Spleen (tissue), 11 donors: ENCODE measurements at regions not wholly inside any gene's neighbourhood (a gene's known extent, or its start where the extent isn't known, plus 50 kb on each side); places are given as distances from the start of the nearest gene placed in this dataset.

Source experiments
- DNase-seq: peaks from one replicate; pipeline ENCODE4 v3.0.0-alpha.2; 2020
- H3K27ac ChIP-seq, 8 donors: fragments of 200-600 bp; sonication (generic) in 7 of 8; 1 replicate in 4 of 8; 2 replicates in 4 of 8; pipeline versions ENCODE4 v1.5.0 to v1.8.0; 2016 to 2021; ENCODE audit warnings: inconsistent platforms in 4 of 8, mild to moderate bottlenecking in 4 of 8, moderate library complexity in 1 of 8
- H3K27me3 ChIP-seq, 7 donors: fragments of 200-600 bp; sonication (generic) in 6 of 7; replicated peaks in 1 of 7; 1 replicate in 4 of 7; 2 replicates in 3 of 7; pipeline versions ENCODE4 v1.5.0 to v1.8.0; 2016 to 2021; ENCODE audit warnings: inconsistent platforms in 3 of 7, mild to moderate bottlenecking in 1 of 7
- H3K36me3 ChIP-seq, 6 donors: fragments of 200-600 bp; sonication (generic) in 5 of 6; 1 replicate in 4 of 6; 2 replicates in 2 of 6; pipeline versions ENCODE4 v1.5.0 to v1.8.0; 2016 to 2021; ENCODE audit warnings: inconsistent platforms in 2 of 6
- H3K4me1 ChIP-seq, 6 donors: fragments of 200-600 bp; sonication (generic) in 5 of 6; 1 replicate in 3 of 6; 2 replicates in 3 of 6; pipeline versions ENCODE4 v1.5.0 to v1.8.0; 2016 to 2021; ENCODE audit warnings: inconsistent platforms in 3 of 6
- H3K4me3 ChIP-seq, 8 donors: fragments of 200-600 bp; sonication (generic) in 7 of 8; 1 replicate in 4 of 8; 2 replicates in 4 of 8; pipeline versions ENCODE4 v1.5.0 to v1.8.0; 2016 to 2021; ENCODE audit warnings: inconsistent platforms in 4 of 8, mild to moderate bottlenecking in 4 of 8, moderate library complexity in 2 of 8
- H3K9me3 ChIP-seq, 8 donors: fragments of 200-600 bp; sonication (generic) in 7 of 8; 1 replicate in 4 of 8; 2 replicates in 4 of 8; pipeline versions ENCODE4 v1.5.0 to v1.8.0; 2016 to 2021; ENCODE audit warnings: inconsistent platforms in 4 of 8
- POLR2A ChIP-seq, 3 donors: fragments of 450-650 bp; IDR thresholded peaks; one replicate each; pipeline ENCODE4 v1.5.1; 2017; ENCODE audit warnings: antibody characterized with exemption in 3 of 3, mild to moderate bottlenecking in 1 of 3
- POLR2AphosphoS5 ChIP-seq, 3 donors: sonication (generic); formaldehyde crosslinking; IDR thresholded peaks; one replicate each; pipeline ENCODE4 v1.5.1; 2017; ENCODE audit warnings: antibody characterized with exemption in 3 of 3
- WGBS, 5 donors: extraction: QIAGEN DNeasy Blood & Tissue Kit in 3 of 5; methylation state at CpG; one replicate each; pipeline versions ENCODE4 v1.1.5 to v1.1.7; 2013 to 2018; 5-methylcytosine and 5-hydroxymethylcytosine counted together
- intact Hi-C: fragments of 100-400 bp; cut with DNase I; formaldehyde crosslinking; loops from one replicate; pipeline ENCODE4 v1.15.0; 2023; ENCODE audit warnings: low total_unique reads
- TF ChIP-seq, protein P1 (sequence below), 11 experiments: fragments of 200-600 bp in 7 of 11; fragments of 450-650 bp in 4 of 11; sonication (generic) in 4 of 11; IDR thresholded peaks in 8 of 11; conservative IDR thresholded peaks in 3 of 11; 1 replicate in 7 of 11; 2 replicates in 4 of 11; pipeline versions ENCODE4 v1.4.0 to v1.8.0; 2016 to 2021; ENCODE audit warnings: antibody characterized with exemption in 11 of 11, inconsistent platforms in 4 of 11, mild to moderate bottlenecking in 1 of 11
- donor health status: healthy with polysubstance abuse.
- donor health status: DM: no; HTN: no; CAD: no; lungs with moderate emphysema.
- donor health status: DM: no; HTN: no; CAD: no.
- donor health status: Bipolar disorder and iron deficiency.
- donor health status: healthy.
- donor health status: DM: no; HTN: no; CAD: no.
- donor health status: DM: yes; HTN: yes; CAD: no.

DNA sequence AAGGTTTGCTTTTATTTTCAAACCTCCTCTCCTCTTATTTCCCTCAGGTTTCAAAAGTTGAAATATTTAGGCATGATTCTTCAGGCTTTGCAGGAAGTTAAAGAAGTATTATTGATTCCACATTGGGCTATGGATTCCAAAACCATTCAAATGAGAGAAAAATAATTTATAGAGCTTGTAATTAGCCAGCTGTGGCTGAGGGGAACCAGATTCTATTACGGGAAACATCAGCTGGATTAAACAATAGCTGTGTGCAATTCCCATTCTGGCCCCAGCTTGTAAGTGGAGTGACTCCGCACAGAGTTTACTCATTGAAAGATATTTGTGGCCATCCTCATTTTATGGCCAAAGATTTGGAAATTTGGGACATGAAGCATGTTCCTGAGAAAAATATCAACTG, 77.0 kb upstream of the PHYHIPL start:
- WGBS, 5 donors = 72 to 89% (median 76%) methylated on average over 2 of the region's 2 CpGs
- no peak for TF ChIP-seq POLR2AphosphoS5 (IDR thresholded peaks at IDR 0.05)
- no peaks in the 10 kb centered on the region for H3K4me1 ChIP-seq
- no peaks in the 10 kb centered on the region for H3K36me3 ChIP-seq
- no peaks in the 10 kb centered on the region for H3K9me3 ChIP-seq
- intact Hi-C loops = no loop called here
- H3K4me3 ChIP-seq = no peak overlapping the region
- H3K27me3 ChIP-seq = no peaks in the 10 kb centered on the region
- DNase-seq = no peak
- H3K27ac ChIP-seq = no peak overlapping the region

DNA sequence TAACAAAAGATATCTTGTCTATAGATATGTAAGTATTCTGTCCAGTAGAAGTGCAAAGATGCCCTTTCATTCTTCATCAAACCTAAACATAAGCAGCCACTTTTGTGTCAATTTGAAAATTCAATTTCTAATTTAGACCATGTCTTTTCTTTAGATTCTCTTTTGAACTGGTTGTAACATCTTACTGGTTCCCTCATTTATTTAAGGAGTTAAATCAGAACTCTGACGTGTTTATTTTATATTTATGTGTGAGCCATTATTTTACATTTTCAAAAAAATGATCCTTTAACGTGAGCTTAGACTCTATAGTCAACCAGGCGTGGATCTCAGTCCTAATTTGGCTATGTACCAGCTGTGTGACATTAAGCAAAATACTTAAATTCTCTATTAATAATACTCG, 74.0 kb upstream of the PHYHIPL start:
- Histone ChIP-seq H3K4me1 (no peaks in the 10 kb centered on the region), H3K27ac (no peak overlapping the region), H3K9me3 (no peaks in the 10 kb centered on the region), H3K4me3 (no peak overlapping the region), H3K36me3 (no peaks in the 10 kb centered on the region), H3K27me3 (no peaks in the 10 kb centered on the region)
- DNase-seq = no peak
- 79 to 89% (median 83%) methylated on average over 4 of the region's 4 CpGs for WGBS, 5 donors
- TF ChIP-seq POLR2AphosphoS5 (IDR thresholded peaks at IDR 0.05) (no peak), POLR2A (IDR thresholded peaks at IDR 0.05) (no peak)
- TF ChIP-seq, protein P1, sequence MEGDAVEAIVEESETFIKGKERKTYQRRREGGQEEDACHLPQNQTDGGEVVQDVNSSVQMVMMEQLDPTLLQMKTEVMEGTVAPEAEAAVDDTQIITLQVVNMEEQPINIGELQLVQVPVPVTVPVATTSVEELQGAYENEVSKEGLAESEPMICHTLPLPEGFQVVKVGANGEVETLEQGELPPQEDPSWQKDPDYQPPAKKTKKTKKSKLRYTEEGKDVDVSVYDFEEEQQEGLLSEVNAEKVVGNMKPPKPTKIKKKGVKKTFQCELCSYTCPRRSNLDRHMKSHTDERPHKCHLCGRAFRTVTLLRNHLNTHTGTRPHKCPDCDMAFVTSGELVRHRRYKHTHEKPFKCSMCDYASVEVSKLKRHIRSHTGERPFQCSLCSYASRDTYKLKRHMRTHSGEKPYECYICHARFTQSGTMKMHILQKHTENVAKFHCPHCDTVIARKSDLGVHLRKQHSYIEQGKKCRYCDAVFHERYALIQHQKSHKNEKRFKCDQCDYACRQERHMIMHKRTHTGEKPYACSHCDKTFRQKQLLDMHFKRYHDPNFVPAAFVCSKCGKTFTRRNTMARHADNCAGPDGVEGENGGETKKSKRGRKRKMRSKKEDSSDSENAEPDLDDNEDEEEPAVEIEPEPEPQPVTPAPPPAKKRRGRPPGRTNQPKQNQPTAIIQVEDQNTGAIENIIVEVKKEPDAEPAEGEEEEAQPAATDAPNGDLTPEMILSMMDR (IDR thresholded peaks at IDR 0.05 in 8 of 11, conservative IDR thresholded peaks at IDR 0.05 in 3 of 11) = no peak
- intact Hi-C loops = no loop called here

DNA sequence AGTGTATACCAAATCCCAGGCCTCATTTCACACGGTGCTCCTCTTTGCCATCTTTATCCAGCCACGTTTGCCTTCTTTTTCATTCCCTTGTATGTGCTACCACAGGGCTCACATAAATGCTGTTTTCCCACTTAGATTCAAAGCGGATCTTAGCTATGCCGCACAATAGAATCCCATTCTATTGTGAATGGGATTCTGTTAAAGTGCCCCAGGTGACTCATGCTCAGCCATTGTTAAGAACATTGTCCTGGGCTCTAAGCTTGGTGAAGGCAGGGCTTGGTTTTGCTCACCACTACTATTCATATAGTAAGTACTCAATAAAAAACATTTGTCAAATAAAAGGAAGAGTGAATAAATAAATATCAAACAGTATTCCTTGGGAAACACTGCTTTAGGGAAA, 72.3 kb upstream of the PHYHIPL start:
- DNase-seq = no peak
- H3K27ac ChIP-seq = no peak overlapping the region
- WGBS, 5 donors = 77 to 91% (median 88%) methylated on average over 4 of the region's 4 CpGs
- H3K9me3 ChIP-seq = no peaks in the 10 kb centered on the region
- H3K4me1 ChIP-seq = no peaks in the 10 kb centered on the region
- TF ChIP-seq POLR2A (IDR thresholded peaks at IDR 0.05) (no peak), POLR2AphosphoS5 (IDR thresholded peaks at IDR 0.05) (no peak)
- TF ChIP-seq, protein P1 (IDR thresholded peaks at IDR 0.05 in 8 of 11, conservative IDR thresholded peaks at IDR 0.05 in 3 of 11) = no peak
- H3K27me3 ChIP-seq = no peaks in the 10 kb centered on the region
- H3K4me3 ChIP-seq = no peak overlapping the region
- H3K36me3 ChIP-seq = no peaks in the 10 kb centered on the region
- intact Hi-C loops = no loop called here

DNA sequence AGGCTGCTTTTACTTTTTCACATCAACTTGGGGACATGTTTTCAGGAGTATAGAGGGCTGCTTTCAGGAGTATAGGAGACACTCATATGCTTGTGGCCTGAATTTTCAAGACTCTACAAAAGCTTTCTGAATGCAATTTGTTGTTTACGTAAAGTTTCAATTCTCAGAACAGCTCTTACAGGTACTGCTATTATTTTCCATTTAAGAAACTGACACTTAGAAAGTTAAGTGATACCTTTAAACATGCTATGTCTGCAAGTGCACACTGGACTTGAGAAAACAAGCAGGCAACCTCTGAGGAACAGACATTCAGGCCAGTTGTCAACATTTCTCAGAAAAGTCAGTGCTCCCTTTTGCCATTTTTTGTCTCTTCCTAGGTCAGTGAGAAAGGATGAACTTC, 70.0 kb upstream of the PHYHIPL start:
- intact Hi-C loops = no loop called here
- Histone ChIP-seq H3K4me1 (no peaks in the 10 kb centered on the region), H3K4me3 (no peak overlapping the region), H3K27ac (no peak overlapping the region), H3K27me3 (no peaks in the 10 kb centered on the region), H3K36me3 (no peaks in the 10 kb centered on the region), H3K9me3 (no peaks in the 10 kb centered on the region)
- 86 to 100% (median 90%) methylated on average over 1 of the region's 1 CpG for WGBS, 5 donors
- no peak for DNase-seq
- TF ChIP-seq POLR2A (IDR thresholded peaks at IDR 0.05) = no peak
- TF ChIP-seq POLR2AphosphoS5 (IDR thresholded peaks at IDR 0.05) = no peak
- TF ChIP-seq, protein P1 (IDR thresholded peaks at IDR 0.05 in 8 of 11, conservative IDR thresholded peaks at IDR 0.05 in 3 of 11) = no peak

DNA sequence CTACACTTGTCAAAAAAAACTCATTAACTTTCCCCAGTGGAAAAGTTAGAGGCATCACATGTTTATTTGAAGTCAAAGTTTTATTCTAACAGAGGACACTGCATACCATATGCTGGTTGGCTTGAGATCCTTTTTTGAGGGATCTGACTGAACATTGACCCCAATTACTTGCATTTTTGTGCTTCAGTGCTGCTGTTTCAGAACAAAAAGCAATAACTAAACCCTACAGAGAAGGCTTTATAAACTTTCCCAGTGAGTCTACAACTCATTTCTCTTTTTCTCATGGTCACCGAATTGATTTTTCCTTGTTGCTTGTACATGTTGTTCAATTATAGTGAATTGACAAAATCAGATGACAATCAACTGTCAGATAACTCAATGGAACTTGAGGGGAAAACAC, 69.3 kb upstream of the PHYHIPL start:
- whole genome bisulfite sequencing, 5 donors = 88 to 93% (median 92%) methylated on average over 1 of the region's 1 CpG
- no peaks in the 10 kb centered on the region for H3K36me3 ChIP-seq
- no peak overlapping the region for H3K4me3 ChIP-seq
- no peak for DNase-seq
- no peak overlapping the region for H3K27ac ChIP-seq
- no peaks in the 10 kb centered on the region for H3K27me3 ChIP-seq
- intact Hi-C loops = no loop called here
- no peaks in the 10 kb centered on the region for H3K4me1 ChIP-seq
- TF ChIP-seq POLR2AphosphoS5 (IDR thresholded peaks at IDR 0.05) (no peak), POLR2A (IDR thresholded peaks at IDR 0.05) (no peak)
- TF ChIP-seq, protein P1 (IDR thresholded peaks at IDR 0.05 in 8 of 11, conservative IDR thresholded peaks at IDR 0.05 in 3 of 11) = no peak
- no peaks in the 10 kb centered on the region for H3K9me3 ChIP-seq
